Panc1 (cell line): ENCODE measurements at regions not wholly inside any gene's neighbourhood (a gene's known extent, or its start where the extent isn't known, plus 50 kb on each side); places are given as distances from the start of the nearest gene placed in this dataset.

Experiments used
- ATAC-seq: fragments of 200-7000 bp; cut with Tn5 transposase; 2 replicates; pipeline ENCODE4 v1.9.1; 2020; ENCODE audit warnings: mild to moderate bottlenecking, moderate library complexity
- BruUV-seq: library from RNA; stranded (reverse); fragments of 400-500 nt; replicated peaks from 2 replicates; lab custom pipeline; 2021; lab: Mats Ljungman, UMichigan
- CTCF ChIA-PET: fragments of 300-600 bp; sonication (Branson Sonifier 250); formaldehyde crosslinking; loops from one replicate; lab custom pipeline; 2022; ENCODE audit warnings: antibody characterized with exemption; lab: Charles Lee
- POLR2A ChIA-PET: fragments of 300-600 bp; sonication (Branson Sonifier 250); formaldehyde crosslinking; loops from one replicate; lab custom pipeline; 2022; ENCODE audit warnings: antibody characterized with exemption; lab: Charles Lee
- DNase-seq: peaks from one replicate; pipeline ENCODE4 v3.0.0-alpha.2; 2010; ENCODE audit warnings: low read depth, low spot score
- H3K27ac ChIP-seq: 2 replicates; pipeline ENCODE4 v1.5.1; 2011; ENCODE audit warnings: mild to moderate bottlenecking, low read length, inconsistent platforms
- H3K27me3 ChIP-seq: fragments of 200-500 bp; sonication (Bioruptor generic); 2 replicates; pipeline ENCODE4 v1.6.0; 2014; ENCODE audit warnings: low read length, inconsistent platforms; ENCODE audit not compliant: control insufficient read depth, insufficient read depth
- H3K36me3 ChIP-seq: fragments of 200-500 bp; sonication (Bioruptor generic); 2 replicates; pipeline ENCODE4 v1.5.1; 2014; ENCODE audit warnings: inconsistent platforms, mild to moderate bottlenecking, low read length, moderate library complexity; ENCODE audit not compliant: control insufficient read depth, insufficient read depth
- H3K4me1 ChIP-seq: 2 replicates; pipeline ENCODE4 v1.5.1; 2011; ENCODE audit warnings: inconsistent platforms, mild to moderate bottlenecking, low read length, moderate library complexity; ENCODE audit not compliant: control insufficient read depth, insufficient read depth
- H3K4me3 ChIP-seq, 2 experiments: 2 replicates each; pipeline ENCODE4 v1.5.1; 2011 to 2012; ENCODE audit warnings: low read depth in 2 of 2, low read length in 2 of 2, mild to moderate bottlenecking in 2 of 2, inconsistent platforms in 1 of 2, moderate library complexity in 1 of 2
- H3K9me3 ChIP-seq: fragments of 200-500 bp; sonication (Bioruptor generic); 2 replicates; pipeline ENCODE4 v1.5.1; 2014; ENCODE audit warnings: low read depth, mild to moderate bottlenecking, inconsistent platforms, low read length, moderate library complexity; ENCODE audit not compliant: control insufficient read depth, insufficient read depth
- CTCF ChIP-seq: fragments of 450-650 bp; IDR thresholded peaks from 2 replicates; pipeline ENCODE4 v1.5.1; 2017; ENCODE audit warnings: mild to moderate bottlenecking
- POLR2AphosphoS5 ChIP-seq: IDR thresholded peaks from 2 replicates; pipeline ENCODE4 v1.6.1; 2012; ENCODE audit warnings: mild to moderate bottlenecking, low read depth, low read length, moderate library complexity
- REST ChIP-seq, 2 experiments: IDR thresholded peaks; 2 replicates each; pipeline ENCODE4 v1.6.1; 2011 to 2012; ENCODE audit warnings: low read depth in 2 of 2, control low read depth in 1 of 2, low read length in 1 of 2, mild to moderate bottlenecking in 1 of 2, moderate library complexity in 1 of 2; ENCODE audit not compliant: insufficient read depth in 1 of 2
- SIN3A ChIP-seq: IDR thresholded peaks from 2 replicates; pipeline ENCODE4 v1.6.1; 2012; ENCODE audit warnings: low read depth, mild to moderate bottlenecking, low read length, moderate library complexity, borderline replicate concordance; ENCODE audit not compliant: insufficient read depth
- TCF7L2 ChIP-seq: IDR thresholded peaks from 2 replicates; pipeline ENCODE4 v1.6.1; 2011; ENCODE audit warnings: mild to moderate bottlenecking, low read depth, low read length, inconsistent platforms
- in situ Hi-C: cut with HindIII; loops from 2 replicates; pipeline ENCODE4 v1.10.0; 2016; ENCODE audit warnings: low sequenced_read_pairs, low pct_unique_long_range_greater_than_20kb
- intact Hi-C: fragments of 100-400 bp; cut with micrococcal nuclease; formaldehyde crosslinking; loops from one replicate; pipeline ENCODE4 v1.10.0; 2022; ENCODE audit not compliant: unreplicated experiment

DNA sequence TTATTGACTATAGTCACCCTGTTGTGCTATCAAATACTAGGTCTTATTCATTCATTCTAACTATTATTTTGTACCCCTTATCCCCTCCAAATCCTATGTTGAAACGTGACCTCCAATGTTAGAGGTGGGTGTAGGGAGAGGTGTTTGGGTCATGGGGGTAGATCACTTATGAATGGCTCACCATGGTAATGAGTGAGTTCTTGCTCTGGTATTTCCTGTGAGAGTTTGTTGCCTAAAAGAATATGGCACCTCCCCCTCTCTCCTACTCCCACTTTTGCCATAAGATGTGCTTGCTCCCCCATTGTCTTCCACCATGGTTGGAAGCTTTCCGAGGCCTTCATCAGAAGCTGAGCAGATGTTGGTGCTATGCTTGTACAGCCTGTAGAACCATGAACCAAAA lies 59.3 kb upstream of the BRD7 start:
- no peak overlapping the region for H3K4me3 ChIP-seq
- in situ Hi-C loops, result no loop called here
- intact Hi-C loops, result no loop called here
- H3K27ac ChIP-seq, result no peak overlapping the region
- no peaks in the 10 kb centered on the region for H3K9me3 ChIP-seq
- no peaks in the 10 kb centered on the region for H3K27me3 ChIP-seq
- ATAC-seq (no peak), DNase-seq (no peak)
- CTCF ChIA-PET, result no interaction called here
- H3K36me3 ChIP-seq, result no peaks in the 10 kb centered on the region
- no peaks in the 10 kb centered on the region for H3K4me1 ChIP-seq
- no peak for TF ChIP-seq CTCF
- TF ChIP-seq REST (IDR thresholded peaks at IDR 0.05; ENCODE audit: insufficient read depth in 1 of 2, low read depth in 2 of 2, low read length in 1 of 2), result no peak
- no peak for TF ChIP-seq TCF7L2
- TF ChIP-seq POLR2AphosphoS5, result no peak
- no peak for TF ChIP-seq SIN3A
- POLR2A ChIA-PET, result no interaction called here
- BruUV-seq, result no TSS peak

DNA sequence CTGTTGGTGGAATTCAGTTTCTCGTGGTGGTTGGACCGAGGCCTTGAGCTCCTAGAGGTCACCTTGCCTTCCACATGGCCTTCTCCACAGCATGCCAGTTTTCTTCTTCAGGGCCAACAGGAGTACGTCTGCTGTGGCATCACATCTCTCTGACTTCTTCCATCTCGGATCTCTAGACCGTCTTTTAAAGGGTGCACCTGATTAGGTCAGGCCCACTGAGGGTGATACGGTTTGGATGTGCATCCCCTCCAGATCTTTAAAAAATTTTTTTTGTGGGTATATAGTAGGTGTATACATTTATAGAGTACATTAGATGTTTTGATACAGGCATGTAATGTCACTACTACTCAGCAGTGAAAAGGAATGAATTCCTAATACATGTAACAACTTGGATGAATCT lies 58.3 kb upstream of the BRD7 start:
- H3K9me3 ChIP-seq, result no peaks in the 10 kb centered on the region
- no peaks in the 10 kb centered on the region for H3K4me1 ChIP-seq
- no peaks in the 10 kb centered on the region for H3K36me3 ChIP-seq
- intact Hi-C loops, result no loop called here
- ATAC-seq, result no peak
- TF ChIP-seq TCF7L2 (no peak), SIN3A (no peak), POLR2AphosphoS5 (no peak), REST (IDR thresholded peaks at IDR 0.05; ENCODE audit: insufficient read depth in 1 of 2, low read depth in 2 of 2, low read length in 1 of 2) (no peak)
- H3K4me3 ChIP-seq, result no peak overlapping the region
- ChIA-PET POLR2A (no interaction called here), CTCF (no interaction called here)
- no peak overlapping the region for H3K27ac ChIP-seq
- no peak for DNase-seq
- H3K27me3 ChIP-seq, result no peaks in the 10 kb centered on the region
- BruUV-seq, result no TSS peak
- in situ Hi-C loops, result no loop called here
